ENCODE measurements at regions not wholly inside any gene's neighbourhood (a gene's known extent, or its start where the extent isn't known, plus 50 kb on each side); places are given as distances from the start of the nearest gene placed in this dataset.

DNA sequence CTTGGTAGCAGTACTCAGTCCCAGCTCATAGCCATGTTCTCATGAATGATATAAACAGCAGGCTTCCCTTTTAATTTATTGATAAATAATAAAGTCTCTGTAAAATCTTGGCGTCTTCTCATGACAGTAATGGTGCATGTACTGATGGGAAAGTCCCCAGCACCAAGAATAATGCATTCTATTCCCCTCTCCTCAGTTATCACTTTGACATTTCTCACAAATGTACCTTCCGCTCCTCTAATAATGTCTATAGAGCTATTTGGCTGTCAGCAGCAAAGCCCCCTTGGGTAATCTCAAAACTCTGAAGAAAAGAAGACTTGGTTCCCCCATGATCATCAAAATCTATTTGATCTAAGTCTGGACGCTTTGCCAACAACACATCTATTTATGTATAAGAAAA lies 185.0 kb upstream of the SPTLC3 start:
- TF ChIP-seq, protein P1, sequence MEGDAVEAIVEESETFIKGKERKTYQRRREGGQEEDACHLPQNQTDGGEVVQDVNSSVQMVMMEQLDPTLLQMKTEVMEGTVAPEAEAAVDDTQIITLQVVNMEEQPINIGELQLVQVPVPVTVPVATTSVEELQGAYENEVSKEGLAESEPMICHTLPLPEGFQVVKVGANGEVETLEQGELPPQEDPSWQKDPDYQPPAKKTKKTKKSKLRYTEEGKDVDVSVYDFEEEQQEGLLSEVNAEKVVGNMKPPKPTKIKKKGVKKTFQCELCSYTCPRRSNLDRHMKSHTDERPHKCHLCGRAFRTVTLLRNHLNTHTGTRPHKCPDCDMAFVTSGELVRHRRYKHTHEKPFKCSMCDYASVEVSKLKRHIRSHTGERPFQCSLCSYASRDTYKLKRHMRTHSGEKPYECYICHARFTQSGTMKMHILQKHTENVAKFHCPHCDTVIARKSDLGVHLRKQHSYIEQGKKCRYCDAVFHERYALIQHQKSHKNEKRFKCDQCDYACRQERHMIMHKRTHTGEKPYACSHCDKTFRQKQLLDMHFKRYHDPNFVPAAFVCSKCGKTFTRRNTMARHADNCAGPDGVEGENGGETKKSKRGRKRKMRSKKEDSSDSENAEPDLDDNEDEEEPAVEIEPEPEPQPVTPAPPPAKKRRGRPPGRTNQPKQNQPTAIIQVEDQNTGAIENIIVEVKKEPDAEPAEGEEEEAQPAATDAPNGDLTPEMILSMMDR (IDR thresholded peaks at IDR 0.05; ENCODE audit: low read depth, low read length, poor library complexity, severe bottlenecking), result no peak
- TF ChIP-seq EZH2phosphoT487 (IDR thresholded peaks at IDR 0.05; ENCODE audit: borderline replicate concordance, low read length), result no peak

Data from DOHH2 (cell line).